H9 (cell line): ENCODE measurements at regions not wholly inside any gene's neighbourhood (a gene's known extent, or its start where the extent isn't known, plus 50 kb on each side); places are given as distances from the start of the nearest gene placed in this dataset.

Experiments used
- DNase-seq: peaks from one replicate; pipeline ENCODE4 v3.0.0-alpha.2; 2017
- H2AFZ ChIP-seq: one replicate; pipeline ENCODE4 v1.6.1; 2013; ENCODE audit warnings: mild to moderate bottlenecking, low read length, control low read depth, moderate library complexity
- H2AK5ac ChIP-seq: 2 replicates; pipeline ENCODE4 v1.6.1; 2013; ENCODE audit warnings: low read length, control low read depth, mixed read lengths; ENCODE audit not compliant: insufficient read length
- H2BK120ac ChIP-seq: one replicate; pipeline ENCODE4 v1.6.1; 2013; ENCODE audit warnings: low read depth, mild to moderate bottlenecking, low read length, control low read depth, inconsistent platforms; ENCODE audit not compliant: poor library complexity, severe bottlenecking
- H2BK12ac ChIP-seq: 2 replicates; pipeline ENCODE4 v1.6.1; 2013; ENCODE audit warnings: low read length, control low read depth, mixed read lengths, low read depth; ENCODE audit not compliant: insufficient read length
- H2BK15ac ChIP-seq: 2 replicates; pipeline ENCODE4 v1.6.1; 2013; ENCODE audit warnings: low read depth, low read length, control low read depth
- H2BK20ac ChIP-seq: one replicate; pipeline ENCODE4 v1.6.1; 2013; ENCODE audit warnings: low read depth, mild to moderate bottlenecking, low read length, control low read depth, inconsistent platforms; ENCODE audit not compliant: poor library complexity, severe bottlenecking
- H2BK5ac ChIP-seq: 2 replicates; pipeline ENCODE4 v1.6.1; 2013; ENCODE audit warnings: low read length, control low read depth, mixed read lengths; ENCODE audit not compliant: insufficient read length
- H3K14ac ChIP-seq: 2 replicates; pipeline ENCODE4 v1.6.1; 2013; ENCODE audit warnings: low read length, control low read depth; ENCODE audit not compliant: insufficient read depth
- H3K18ac ChIP-seq: 2 replicates; pipeline ENCODE4 v1.6.1; 2013; ENCODE audit warnings: low read depth, mild to moderate bottlenecking, mixed read lengths, low read length, control low read depth; ENCODE audit not compliant: insufficient read length
- H3K23ac ChIP-seq: 2 replicates; pipeline ENCODE4 v1.6.1; 2013; ENCODE audit warnings: low read length, control low read depth, mixed read lengths, low read depth; ENCODE audit not compliant: insufficient read length
- H3K23me2 ChIP-seq: 2 replicates; pipeline ENCODE4 v1.6.1; 2013; ENCODE audit warnings: low read depth, mild to moderate bottlenecking, mixed read lengths, low read length, control low read depth; ENCODE audit not compliant: insufficient read length, poor library complexity, severe bottlenecking
- H3K27ac ChIP-seq: 2 replicates; pipeline ENCODE4 v1.5.1; 2013; ENCODE audit warnings: low read length, control low read depth, mixed read lengths, low read depth; ENCODE audit not compliant: insufficient read length
- H3K27me3 ChIP-seq: 2 replicates; pipeline ENCODE4 v1.6.1; 2013; ENCODE audit warnings: low read length, control low read depth, inconsistent platforms; ENCODE audit not compliant: insufficient read depth
- H3K4ac ChIP-seq: 2 replicates; pipeline ENCODE4 v1.6.1; 2013; ENCODE audit warnings: low read depth, mild to moderate bottlenecking, control low read depth, inconsistent platforms, low read length, moderate library complexity
- H3K4me1 ChIP-seq: 2 replicates; pipeline ENCODE4 v1.6.1; 2013; ENCODE audit warnings: low read length, control low read depth, inconsistent platforms; ENCODE audit not compliant: insufficient read depth
- H3K4me2 ChIP-seq: 2 replicates; pipeline ENCODE4 v1.6.1; 2013; ENCODE audit warnings: low read length, control low read depth, mixed read lengths; ENCODE audit not compliant: insufficient read length, insufficient read depth
- H3K56ac ChIP-seq: 2 replicates; pipeline ENCODE4 v1.6.1; 2013; ENCODE audit warnings: low read depth, mild to moderate bottlenecking, mixed read lengths, low read length, control low read depth; ENCODE audit not compliant: insufficient read length
- H3K79me1 ChIP-seq: 2 replicates; pipeline ENCODE4 v1.6.1; 2013; ENCODE audit warnings: low read depth, mild to moderate bottlenecking, moderate library complexity, low read length, control low read depth, inconsistent platforms; ENCODE audit not compliant: insufficient read depth, poor library complexity, severe bottlenecking
- H3K79me2 ChIP-seq: 2 replicates; pipeline ENCODE4 v1.6.1; 2013; ENCODE audit warnings: low read length, control low read depth, inconsistent platforms; ENCODE audit not compliant: insufficient read depth
- H3K9ac ChIP-seq: 2 replicates; pipeline ENCODE4 v1.6.1; 2013; ENCODE audit warnings: low read length, control low read depth, mixed read lengths; ENCODE audit not compliant: insufficient read length; ENCODE audit errors: extremely low read depth
- H3K9me3 ChIP-seq: one replicate; pipeline ENCODE4 v1.6.1; 2013; ENCODE audit warnings: low read depth, low read length, inconsistent platforms; ENCODE audit not compliant: control insufficient read depth
- H3T11ph ChIP-seq: one replicate; pipeline ENCODE4 v1.6.1; 2013; ENCODE audit warnings: mild to moderate bottlenecking, low read length, control low read depth, inconsistent platforms
- H4K20me1 ChIP-seq: one replicate; pipeline ENCODE4 v1.6.1; 2013; ENCODE audit not compliant: control insufficient read depth, insufficient read length, insufficient read depth
- H4K5ac ChIP-seq: 2 replicates; pipeline ENCODE4 v1.6.1; 2013; ENCODE audit warnings: low read depth, mild to moderate bottlenecking, mixed read lengths, low read length, control low read depth; ENCODE audit not compliant: insufficient read length
- H4K8ac ChIP-seq: replicated peaks from 2 replicates; pipeline ENCODE4 v1.6.1; 2013; ENCODE audit warnings: low read length, control low read depth, mixed read lengths, low read depth; ENCODE audit not compliant: insufficient read length
- H4K91ac ChIP-seq: 2 replicates; pipeline ENCODE4 v1.6.1; 2013; ENCODE audit warnings: low read depth, mild to moderate bottlenecking, moderate library complexity, mixed read lengths, low read length, control low read depth; ENCODE audit not compliant: insufficient read length
- H3K27ac Mint-ChIP-seq, 3 experiments: 2 replicates in 2 of 3; 3 replicates in 1 of 3; pipeline ENCODE4 v1.8.0; 2020 to 2021; ENCODE audit warnings: mixed read lengths in 3 of 3, mild to moderate bottlenecking in 1 of 3, moderate library complexity in 1 of 3
- H3K27me3 Mint-ChIP-seq: 2 replicates; pipeline ENCODE4 v1.8.0; 2021; ENCODE audit warnings: low read depth, mild to moderate bottlenecking, moderate library complexity, mixed read lengths
- H3K36me3 Mint-ChIP-seq, 3 experiments: 2 replicates in 2 of 3; 3 replicates in 1 of 3; pipeline ENCODE4 v1.8.0; 2020 to 2021; ENCODE audit warnings: low read depth in 3 of 3, mixed read lengths in 3 of 3; ENCODE audit not compliant: insufficient read depth in 1 of 3
- H3K4me1 Mint-ChIP-seq, 2 experiments: 2 replicates each; pipeline ENCODE4 v1.8.0; 2020; ENCODE audit warnings: mixed read lengths in 2 of 2
- H3K4me3 Mint-ChIP-seq, 2 experiments: 2 replicates in 1 of 2; 3 replicates in 1 of 2; pipeline ENCODE4 v1.8.0; 2020 to 2021; ENCODE audit warnings: mild to moderate bottlenecking in 2 of 2, mixed read lengths in 2 of 2, moderate library complexity in 1 of 2
- H3K9me3 Mint-ChIP-seq, 2 experiments: 2 replicates in 1 of 2; 3 replicates in 1 of 2; pipeline ENCODE4 v1.8.0; 2020; ENCODE audit warnings: mild to moderate bottlenecking in 2 of 2, mixed read lengths in 2 of 2, moderate library complexity in 1 of 2
- CTCF ChIP-seq: fragments of 200-600 bp; sonication (generic); conservative IDR thresholded peaks from 3 replicates; pipeline ENCODE4 v1.8.0; 2021; ENCODE audit warnings: antibody characterized with exemption, mild to moderate bottlenecking
- WGBS: extraction: QIAGEN DNeasy Blood & Tissue Kit; methylation state at CpG from one replicate; pipeline ENCODE4 v1.1.7; 2013; ENCODE audit warnings: missing lambda C conversion rate, low lambda C conversion rate, mixed read lengths; ENCODE audit not compliant: insufficient read length; ENCODE audit errors: extremely low coverage; 5-methylcytosine and 5-hydroxymethylcytosine counted together

DNA sequence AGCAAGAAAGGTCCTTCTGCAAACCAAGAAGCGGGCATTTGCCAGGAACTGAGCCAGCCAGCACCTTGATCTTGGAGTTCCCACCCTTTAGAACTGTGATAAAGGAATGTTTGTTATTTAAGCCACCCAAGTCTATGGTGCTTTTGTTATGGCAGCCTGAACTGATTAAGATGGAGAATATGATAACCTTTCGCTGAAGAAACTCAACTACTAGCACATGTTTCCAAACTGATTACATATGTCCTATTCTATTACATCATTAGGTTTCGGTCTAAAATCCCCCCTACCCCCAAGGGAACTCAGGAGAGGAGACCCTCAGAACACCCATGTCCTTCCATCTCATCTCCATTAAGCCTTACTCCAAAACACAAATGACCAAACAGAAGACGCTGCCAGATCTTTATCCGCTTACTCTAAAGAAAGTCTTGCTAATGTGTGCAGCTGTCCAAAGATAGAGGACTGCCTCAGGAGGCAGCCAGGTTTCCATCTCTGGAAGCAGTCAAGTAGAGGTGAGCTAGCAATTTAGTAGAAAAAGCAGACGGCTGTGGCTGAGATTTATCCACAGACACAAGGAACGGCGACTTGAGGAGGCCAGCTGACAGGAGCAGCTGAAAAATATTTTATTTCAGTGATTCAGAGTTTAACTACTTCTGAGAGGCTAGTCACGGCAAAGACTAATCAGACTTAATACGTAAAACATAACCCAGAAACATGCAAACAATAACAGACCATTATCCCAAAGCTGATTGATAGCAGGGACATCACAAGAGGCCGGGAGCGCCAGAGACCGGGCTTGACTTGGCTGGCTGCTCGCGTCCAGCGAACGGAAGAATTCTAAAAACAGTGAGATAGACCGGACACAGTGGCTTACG is 611.4 kb upstream of the CDH5 start:
- no peaks in the 10 kb centered on the region for H3K23me2 ChIP-seq
- Mint-ChIP-seq H3K4me3 (no peak overlapping the region), H3K27me3 (peaks cover 2% of the 10 kb centered on the region; the same call in 1 of the 2 replicates), H3K27ac (no peak overlapping the region), H3K36me3 (no peaks in the 10 kb centered on the region), H3K9me3 (no peaks in the 10 kb centered on the region), H3K4me1 (peaks cover 15 to 24% of the 10 kb centered on the region in 2 experiments)
- no peaks in the 10 kb centered on the region for H3K79me2 ChIP-seq
- H2AFZ ChIP-seq: no peak overlapping the region
- H3K27me3 ChIP-seq: no peaks in the 10 kb centered on the region
- DNase-seq: no peak
- H2BK15ac ChIP-seq: no peak overlapping the region
- no peaks in the 10 kb centered on the region for H3K9me3 ChIP-seq
- no peak overlapping the region for H2BK20ac ChIP-seq
- no peak overlapping the region for H4K5ac ChIP-seq
- H3K14ac ChIP-seq: no peak overlapping the region
- WGBS: no CpG with 5 or more reads among the region's 19 CpGs
- H3K4ac ChIP-seq: no peak overlapping the region
- no peak overlapping the region for H3K27ac ChIP-seq
- H3K18ac ChIP-seq: no peak overlapping the region
- H4K91ac ChIP-seq: no peak overlapping the region
- no peak overlapping the region for H3K56ac ChIP-seq
- H3K9ac ChIP-seq: no peak overlapping the region
- no peaks in the 10 kb centered on the region for H4K20me1 ChIP-seq
- H3K4me2 ChIP-seq: no peak overlapping the region
- H2AK5ac ChIP-seq: no peak overlapping the region
- no peak overlapping the region for H2BK5ac ChIP-seq
- H3K4me1 ChIP-seq: no peaks in the 10 kb centered on the region
- H3T11ph ChIP-seq: no peak overlapping the region
- TF ChIP-seq CTCF: no peak
- H3K79me1 ChIP-seq: no peaks in the 10 kb centered on the region
- H2BK120ac ChIP-seq: no peak overlapping the region
- no peak overlapping the region for H4K8ac ChIP-seq
- no peak overlapping the region for H3K23ac ChIP-seq
- H2BK12ac ChIP-seq: no peak overlapping the region
